ENCODE measurements at regions not wholly inside any gene's neighbourhood (a gene's known extent, or its start where the extent isn't known, plus 50 kb on each side); places are given as distances from the start of the nearest gene placed in this dataset.

- TF ChIP-seq CBX5 (IDR thresholded peaks at IDR 0.05; ENCODE audit: low read depth, low read length) (no peak), CTCF (IDR thresholded peaks at IDR 0.05; ENCODE audit: control extremely low read depth in 1 of 3, insufficient read depth in 1 of 3, low read depth in 1 of 3, low read length in 3 of 3) (no peak)
These were observed 368.6 kb upstream of the ACO1 start (continued) for GRCh38 chr9:32015795-32016194.
